Posterior vena cava (tissue), 2 donors: ENCODE measurements at regions not wholly inside any gene's neighbourhood (a gene's known extent, or its start where the extent isn't known, plus 50 kb on each side); places are given as distances from the start of the nearest gene placed in this dataset.

Experiments used
- DNase-seq: peaks from one replicate; pipeline ENCODE4 v3.0.0-alpha.2; 2020; ENCODE audit warnings: low spot score
- intact Hi-C, 2 donors: fragments of 100-400 bp; cut with DNase I; formaldehyde crosslinking; loops; one replicate each; pipeline versions ENCODE4 v1.14.1 to v1.14.2; 2022 to 2023
- donor health status: DM: yes; HTN: yes; CAD: no.
- donor health status: DM: yes; HTN: yes; CAD: no.

DNA sequence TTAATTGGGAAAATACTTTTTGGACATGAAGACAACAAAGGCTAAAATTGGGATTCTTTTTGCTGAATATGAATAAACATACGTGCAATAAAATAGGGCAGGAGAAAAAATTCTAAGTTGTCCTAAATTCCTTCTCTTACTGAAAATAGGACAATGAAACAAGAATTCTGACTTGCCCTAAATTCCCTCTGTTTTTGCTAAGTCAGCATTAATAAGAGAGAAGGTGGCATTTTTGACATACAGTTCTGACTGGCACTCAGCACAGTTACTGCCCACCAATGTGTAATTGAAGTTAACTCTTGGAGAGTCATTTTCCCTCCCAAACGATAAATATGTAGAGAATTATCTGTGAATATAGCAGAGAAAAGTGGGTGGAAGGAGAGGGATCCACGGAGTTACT is 1021.1 kb upstream of the CDH8 start:
- no peak for DNase-seq
- intact Hi-C loops, result no loop called here

DNA sequence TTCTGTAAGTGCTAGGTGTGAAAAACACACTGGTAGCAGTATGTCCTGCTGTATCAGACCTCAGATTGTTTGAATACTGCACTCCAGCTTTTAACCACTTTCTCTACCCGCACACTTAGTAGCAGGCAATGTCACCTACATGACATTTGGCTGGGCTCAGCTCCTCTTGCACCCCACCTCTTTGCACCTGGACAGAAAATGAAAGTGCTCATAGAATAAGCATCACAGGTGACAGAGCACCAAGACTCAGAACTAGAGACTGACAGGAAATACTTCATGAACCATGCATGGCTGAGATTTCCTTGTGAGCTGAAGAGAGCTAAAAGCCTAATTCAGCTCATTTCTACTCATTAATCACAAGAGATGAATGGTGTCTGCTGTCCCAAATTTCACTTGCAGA is 1014.2 kb upstream of the CDH8 start:
- intact Hi-C loops, result no loop called here
- no peak for DNase-seq

DNA sequence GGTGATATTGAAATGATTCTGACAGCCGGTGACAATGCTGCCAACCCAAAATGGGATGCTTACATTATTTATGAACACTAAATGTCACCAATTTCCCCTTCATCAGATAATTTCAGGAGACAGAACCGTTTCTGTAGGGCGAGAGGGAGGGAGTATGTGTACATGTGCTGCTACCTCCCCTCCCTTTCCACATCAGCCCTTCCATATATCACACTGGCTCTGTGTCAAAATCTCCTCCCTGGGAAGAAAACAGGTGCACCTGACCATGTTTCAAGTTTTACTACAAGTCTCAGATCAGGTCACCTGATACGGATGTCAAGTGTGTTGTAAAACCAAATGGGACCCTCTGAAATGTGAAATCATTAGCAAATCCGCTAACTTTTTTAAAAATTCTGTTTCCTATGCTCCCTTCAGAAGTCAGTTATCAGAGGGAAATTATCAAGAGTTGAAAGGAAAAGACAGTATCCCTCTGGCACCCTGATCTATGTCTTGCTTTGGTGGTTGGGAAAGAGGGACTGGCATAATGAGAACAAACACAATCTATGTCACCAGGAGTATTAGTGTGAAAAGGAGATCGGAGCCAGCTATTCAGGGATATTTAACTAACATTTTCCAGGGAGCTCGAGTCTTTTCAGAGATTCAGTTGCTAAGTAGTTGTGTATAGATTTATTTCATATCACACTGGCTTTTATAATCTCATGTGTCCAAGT is 1002.3 kb upstream of the CDH8 start:
- intact Hi-C loops, result no loop called here
- no peak for DNase-seq

DNA sequence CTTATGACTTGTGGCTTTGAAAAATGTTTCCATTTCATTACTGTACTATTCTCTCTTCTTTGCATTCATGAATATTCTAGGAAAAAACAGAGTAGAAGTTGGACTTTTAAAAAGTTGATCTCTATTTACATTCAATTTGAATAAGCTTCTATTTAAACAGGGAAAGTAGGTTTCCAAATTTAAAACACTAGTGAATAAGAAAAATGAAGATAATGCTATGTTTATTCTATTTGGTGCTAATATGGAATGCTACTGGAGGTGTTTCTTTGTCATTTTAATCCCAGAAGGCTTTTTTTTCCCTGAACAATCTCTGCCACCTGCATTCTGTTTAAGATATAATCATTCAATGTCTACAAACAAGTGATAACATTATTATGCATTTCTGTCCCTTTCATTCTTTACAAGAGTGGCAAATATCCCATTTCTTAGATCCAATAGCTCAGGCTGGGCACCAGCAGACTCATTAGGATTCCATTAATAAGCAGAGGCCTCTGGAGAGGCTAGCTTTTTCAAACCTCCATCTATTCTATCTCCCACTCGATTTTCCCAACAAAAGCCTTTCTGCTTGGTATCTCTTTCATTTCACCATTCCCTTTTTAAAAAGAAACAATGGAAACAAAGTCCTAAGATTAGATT is 1001.6 kb upstream of the CDH8 start:
- intact Hi-C loops, result no loop called here
- DNase-seq, result no peak

DNA sequence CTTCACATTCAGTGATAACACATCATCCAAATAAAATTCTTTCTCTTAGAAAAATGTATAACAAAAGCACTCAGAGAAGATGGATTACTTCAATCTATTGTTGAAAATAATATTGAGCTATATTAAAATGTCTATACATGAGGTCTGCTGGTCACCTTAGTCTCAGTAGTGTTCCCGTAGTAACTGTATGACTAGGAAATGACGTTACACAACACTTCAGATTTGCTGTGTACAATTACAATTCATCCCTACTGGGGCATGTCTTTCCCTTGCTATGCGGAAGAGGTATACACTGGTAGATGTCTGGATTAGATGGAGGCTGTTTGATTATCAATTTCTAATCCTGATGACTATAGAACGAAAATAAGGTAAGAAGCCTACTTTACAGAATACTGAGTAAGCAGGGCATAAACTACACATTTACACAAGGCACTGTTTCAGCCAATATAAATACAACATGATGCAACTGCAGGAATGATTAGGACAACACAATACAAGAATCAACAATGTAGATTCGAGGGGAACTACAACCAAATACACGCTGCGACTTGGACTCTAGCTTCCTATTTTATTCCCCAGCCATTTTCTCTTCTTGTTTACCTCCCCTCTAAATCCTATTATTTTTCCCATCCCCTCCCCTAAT is 982.5 kb upstream of the CDH8 start:
- intact Hi-C loops, result no loop called here
- DNase-seq, result no peak

DNA sequence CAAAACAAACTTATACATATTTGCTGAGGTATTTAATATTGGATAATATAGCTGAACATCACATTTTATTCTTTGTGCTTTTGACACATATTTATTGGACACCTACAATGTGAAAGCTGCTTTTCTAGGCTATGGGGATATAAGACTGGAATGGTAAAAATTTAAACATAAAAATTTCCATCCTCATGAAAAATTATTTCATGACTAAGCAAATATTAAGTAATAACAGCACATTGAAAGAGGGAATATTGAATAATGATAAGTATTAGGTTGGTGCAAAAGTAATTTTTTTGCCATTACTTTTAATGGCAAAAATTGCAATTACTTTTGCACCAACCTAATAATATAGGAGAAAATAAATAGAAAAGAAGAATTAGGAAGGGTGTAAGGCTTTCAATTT is 972.5 kb upstream of the CDH8 start:
- intact Hi-C loops, result no loop called here
- DNase-seq, result no peak

DNA sequence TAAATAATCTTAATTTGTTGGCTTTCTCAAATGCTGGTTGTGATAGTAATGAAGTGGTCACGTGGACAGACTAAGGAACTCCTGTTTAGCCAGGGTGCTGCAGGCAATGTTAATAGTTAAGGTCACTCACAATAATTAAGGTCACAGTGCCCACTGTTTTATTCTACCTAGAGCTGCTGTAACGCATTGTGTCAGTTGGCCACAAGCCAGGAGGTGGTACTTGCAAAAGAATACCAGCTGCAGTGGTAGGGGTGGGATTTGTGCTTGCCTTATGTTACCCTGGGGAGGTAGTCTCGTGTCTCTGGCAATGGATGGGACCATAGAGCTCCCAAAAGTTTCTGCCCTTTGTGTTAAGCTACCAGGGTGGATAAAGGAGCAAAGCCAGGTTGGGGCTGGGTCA is 969.1 kb upstream of the CDH8 start:
- intact Hi-C loops, result no loop called here
- DNase-seq, result no peak

DNA sequence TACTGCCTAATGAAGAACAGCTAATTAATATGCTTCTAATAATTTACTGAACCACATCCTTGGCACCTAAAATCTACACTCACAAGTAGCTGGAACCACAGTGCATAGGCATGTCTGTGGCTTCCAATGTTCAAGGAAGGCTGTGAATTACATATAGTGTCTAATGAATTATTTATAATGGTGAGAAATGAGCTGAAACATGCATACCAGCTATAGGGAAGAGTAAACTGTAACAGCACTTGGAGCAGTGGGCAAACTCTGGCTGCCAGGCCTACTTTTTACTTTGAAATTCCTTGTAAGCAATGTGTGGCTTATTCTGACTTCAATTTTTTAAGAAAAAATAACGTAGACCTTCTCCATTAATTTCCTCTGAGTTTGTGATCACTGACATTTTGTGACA is 953.2 kb upstream of the CDH8 start:
- DNase-seq, result no peak
- intact Hi-C loops, result no loop called here

DNA sequence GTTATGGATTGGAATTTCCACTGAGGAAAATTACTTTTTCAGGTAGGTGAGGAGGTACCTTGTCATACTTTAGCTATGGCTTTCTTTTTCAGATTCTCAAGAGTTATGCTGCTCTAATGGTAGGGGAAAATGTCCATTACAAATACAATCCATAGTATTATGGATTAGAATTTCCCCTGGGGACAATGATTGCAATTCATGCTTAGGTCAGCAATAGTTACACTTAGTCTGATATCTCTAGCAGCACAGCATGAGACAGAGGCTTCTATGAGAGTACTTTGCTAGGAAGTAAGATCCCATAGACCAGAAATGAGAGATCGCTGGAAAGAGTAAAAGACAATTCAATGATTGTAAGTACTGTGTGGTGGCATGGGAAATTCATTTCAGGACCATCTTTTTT is 949.5 kb upstream of the CDH8 start:
- intact Hi-C loops, result no loop called here
- no peak for DNase-seq

DNA sequence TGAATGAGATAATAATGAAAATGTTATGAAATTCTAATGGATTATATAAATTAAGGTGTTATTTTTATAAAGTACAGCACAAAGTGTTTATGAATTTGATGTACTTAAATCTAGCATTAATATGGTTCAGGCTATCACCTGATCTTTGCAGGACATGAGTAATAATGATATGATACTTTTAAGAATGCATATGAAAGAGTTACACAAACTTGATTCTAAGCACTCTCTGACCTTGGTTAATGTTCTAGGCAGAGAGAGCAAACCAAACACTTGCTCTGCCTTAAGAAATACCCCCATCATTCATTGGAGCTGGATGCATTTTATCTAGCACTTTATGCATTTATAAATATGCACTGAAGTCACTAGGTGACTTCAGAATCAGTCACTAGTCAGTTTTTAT is 942.2 kb upstream of the CDH8 start:
- DNase-seq, result no peak
- intact Hi-C loops, result no loop called here

DNA sequence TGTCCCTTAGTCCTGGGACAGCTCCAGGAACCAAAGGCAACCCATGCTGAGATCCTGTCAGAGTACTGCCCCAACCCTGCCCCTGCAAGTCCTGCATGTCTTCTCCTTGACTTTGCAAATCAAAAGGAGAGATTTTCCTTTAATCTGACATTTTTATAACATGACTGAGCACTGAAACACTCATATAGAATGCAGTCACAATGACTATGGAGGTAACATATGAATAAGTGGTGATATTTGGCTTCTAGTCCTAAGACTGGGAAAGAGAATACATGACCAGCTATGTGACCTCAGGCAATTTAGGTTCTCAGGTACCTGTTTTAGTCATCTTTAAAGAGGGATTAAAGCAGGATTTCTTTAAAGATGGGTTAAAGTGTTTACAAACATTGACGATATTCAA is 941.6 kb upstream of the CDH8 start:
- intact Hi-C loops, result no loop called here

DNA sequence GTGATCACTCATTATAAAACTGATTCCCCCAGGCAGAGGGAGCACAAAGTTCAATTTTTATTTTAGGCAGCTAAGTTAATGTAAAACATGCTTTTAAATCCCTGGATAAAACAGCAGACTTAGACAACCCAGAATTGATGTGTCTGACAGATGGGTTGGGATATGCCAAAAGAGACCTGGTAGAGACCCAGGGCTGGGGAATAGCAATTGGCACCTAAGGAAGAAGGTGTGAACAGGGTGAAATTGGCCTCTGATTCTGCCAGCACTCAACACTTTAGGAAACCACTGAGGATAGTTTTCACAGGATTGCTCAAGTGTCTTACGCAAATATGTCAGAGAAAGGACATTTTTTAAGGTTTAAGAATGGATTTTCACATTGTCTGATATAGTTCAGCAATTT is 938.2 kb upstream of the CDH8 start:
- intact Hi-C loops, result no loop called here

More for the DNA sequence above, 941.6 kb upstream of the CDH8 start:
- DNase-seq, result no peak

DNA sequence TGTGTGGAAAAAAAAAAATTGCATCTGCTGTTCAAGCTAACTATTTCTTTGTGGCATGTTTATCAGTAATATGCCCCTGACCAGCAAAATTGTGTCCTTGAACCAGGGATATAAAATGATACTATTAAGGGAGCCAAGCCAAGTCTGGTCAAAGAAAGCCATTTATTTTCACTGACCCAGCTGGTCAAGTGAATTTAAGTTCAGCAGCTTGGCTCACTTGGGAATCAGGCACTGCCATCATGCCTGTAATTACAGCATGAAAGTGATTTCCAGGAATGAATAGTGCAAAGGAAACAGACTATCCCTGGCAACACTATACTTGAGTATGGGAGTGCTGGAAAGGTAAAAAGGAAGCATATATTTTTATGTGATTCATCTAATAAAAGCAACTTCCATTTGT is 934.6 kb upstream of the CDH8 start:
- DNase-seq, result no peak
- intact Hi-C loops, result no loop called here

More for the DNA sequence above, 938.2 kb upstream of the CDH8 start:
- no peak for DNase-seq

DNA sequence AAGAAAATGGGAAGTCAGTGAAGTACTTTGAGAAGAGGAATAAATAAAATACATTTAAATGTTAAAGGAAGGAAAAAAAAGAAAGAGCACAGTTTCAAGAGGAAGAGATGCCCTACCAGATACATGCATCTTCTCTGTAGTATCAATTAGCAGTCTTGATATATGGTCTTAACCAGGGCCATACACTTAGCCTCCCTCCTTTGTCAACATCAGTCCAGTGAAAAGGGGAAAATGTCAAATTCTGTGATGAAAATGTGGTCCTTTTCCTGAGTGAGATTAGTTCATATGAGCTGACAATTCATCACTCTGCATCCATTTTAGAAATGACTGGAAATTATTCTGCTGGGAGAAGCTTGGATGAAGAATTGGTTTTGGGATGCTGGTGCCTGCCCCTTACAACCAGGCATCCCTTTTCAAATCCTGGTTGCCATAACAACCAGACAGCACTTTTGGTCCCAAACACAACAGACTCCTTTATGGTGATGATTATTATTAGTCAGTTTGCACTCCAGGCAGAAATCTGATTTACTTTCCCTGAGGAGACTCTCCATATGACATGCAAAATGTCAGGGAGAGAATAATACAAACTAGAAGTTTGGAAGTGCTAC is 933.6 kb upstream of the CDH8 start:
- intact Hi-C loops, result no loop called here
- DNase-seq, result no peak

DNA sequence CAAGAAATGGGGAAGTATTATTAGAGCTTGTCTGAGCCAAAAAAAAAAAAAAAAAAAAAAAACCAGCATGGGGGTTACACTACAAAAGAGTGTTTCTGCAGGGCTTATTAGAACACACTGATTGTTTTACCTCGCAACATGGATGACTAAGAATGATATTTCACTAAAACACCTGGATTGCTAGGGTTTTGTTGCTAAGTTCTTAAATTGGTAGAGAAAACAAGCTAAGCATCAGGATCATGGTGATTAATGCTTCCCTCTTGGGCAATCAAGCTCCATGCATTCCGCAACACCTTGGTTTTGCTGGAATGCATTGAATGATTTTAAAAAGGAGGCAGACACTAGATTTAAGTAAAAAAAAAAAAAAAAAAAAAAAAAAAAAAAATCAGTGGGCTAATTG is 931.4 kb upstream of the CDH8 start:
- intact Hi-C loops, result no loop called here
- no peak for DNase-seq

DNA sequence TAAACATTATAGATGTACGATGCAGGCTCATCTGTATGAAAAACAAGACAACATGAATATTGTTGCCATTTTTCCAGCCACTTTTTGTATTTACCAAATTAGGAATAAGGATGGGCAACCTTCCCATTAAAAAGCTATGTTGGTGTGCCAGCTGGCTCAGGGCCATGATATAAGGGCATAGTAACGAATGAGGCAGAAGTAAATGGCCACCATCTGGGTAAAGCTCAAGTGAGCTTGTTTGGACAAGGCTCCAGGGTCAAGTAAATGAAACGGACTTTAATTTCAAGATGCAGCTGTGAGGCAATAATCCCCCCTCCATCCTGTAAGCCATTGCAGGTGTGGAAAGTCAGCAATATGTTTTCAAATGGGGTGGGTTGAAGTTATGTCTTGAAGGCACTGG is 930.9 kb upstream of the CDH8 start:
- intact Hi-C loops, result no loop called here
- DNase-seq, result no peak

DNA sequence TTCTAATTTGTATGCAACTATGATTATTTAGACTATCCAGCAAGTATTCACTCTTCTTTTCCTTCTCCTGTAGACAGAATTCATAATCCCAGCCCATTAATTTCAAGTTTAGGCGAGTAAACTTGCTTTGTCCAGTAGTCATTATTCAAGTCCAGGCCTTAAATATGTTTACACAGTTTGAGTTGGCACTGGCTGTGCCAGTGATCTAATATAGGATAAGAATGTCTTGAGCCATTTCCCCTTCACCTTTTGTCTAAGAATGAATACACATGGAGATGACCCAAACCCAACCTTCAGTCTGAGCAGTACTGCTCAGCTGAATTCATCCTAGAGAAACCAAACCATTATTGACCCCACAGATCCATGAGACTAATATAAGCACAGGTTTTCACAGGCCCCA is 930.4 kb upstream of the CDH8 start:
- intact Hi-C loops, result no loop called here
- DNase-seq, result no peak

DNA sequence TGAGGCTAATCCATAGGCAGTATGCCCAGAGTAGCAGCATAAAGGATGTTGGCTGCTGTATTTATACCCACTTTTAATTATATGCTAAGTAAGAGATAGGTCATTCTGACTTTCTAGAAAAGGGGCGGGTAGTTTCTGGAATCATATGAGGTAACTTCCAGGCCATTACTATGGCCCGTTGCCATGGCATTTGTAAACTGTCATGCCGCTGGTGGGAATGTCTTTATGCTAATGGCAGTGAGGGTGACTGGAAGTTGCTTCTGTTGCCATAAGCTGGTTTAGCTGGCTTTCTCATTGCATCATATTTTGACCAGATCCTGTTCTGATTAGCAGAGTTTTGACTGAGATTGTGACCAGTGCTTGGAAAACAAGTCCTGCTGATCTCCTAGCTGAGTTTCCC is 929.6 kb upstream of the CDH8 start:
- intact Hi-C loops, result no loop called here
- no peak for DNase-seq

DNA sequence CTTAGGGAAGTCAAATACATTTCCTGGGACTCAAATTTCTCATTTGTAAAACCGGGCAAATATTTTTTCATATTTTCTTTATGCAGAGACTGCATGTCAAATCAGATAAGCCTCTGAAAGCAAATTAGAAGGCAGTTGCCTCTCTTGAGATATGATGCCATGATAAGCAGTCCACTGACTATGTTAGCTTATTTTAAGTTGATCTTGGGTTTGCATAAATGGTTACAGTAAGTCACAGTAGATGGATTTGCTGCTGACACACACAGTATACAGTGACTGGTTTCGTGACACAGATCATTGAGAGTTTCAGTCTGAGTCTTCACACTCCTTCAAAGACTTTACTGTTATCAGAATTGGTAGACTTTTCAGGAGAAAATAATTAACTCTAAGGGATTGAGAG is 927.6 kb upstream of the CDH8 start:
- DNase-seq, result no peak
- intact Hi-C loops, result no loop called here

DNA sequence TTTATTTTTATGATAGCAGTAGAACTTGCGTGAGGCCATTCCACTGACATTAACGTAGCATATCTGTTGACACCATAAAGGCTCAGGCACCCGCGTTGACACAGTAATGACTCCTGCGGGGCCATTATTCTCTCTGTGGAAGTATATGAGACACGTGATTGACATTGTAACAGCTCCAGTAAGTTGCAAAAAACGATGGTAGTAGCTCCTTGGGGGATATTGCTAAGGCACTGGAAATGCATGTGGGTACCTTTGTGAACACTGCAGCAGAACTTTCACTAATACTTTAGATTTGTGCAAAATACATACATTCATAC is 918.8 kb upstream of the CDH8 start:
- DNase-seq, result no peak
- intact Hi-C loops, result no loop called here
